Endothelial cell of umbilical vein (primary cell): ENCODE measurements at regions not wholly inside any gene's neighbourhood (a gene's known extent, or its start where the extent isn't known, plus 50 kb on each side); places are given as distances from the start of the nearest gene placed in this dataset.

Source experiments
- BruUV-seq: library from RNA; stranded (reverse); fragments of 400-500 nt; replicated peaks from 2 replicates; lab custom pipeline; 2021; lab: Mats Ljungman, UMichigan
- CTCF ChIA-PET: fragments of 300-600, 350-600 bp; sonication (Branson Sonifier 250); formaldehyde crosslinking; loops from one replicate; lab custom pipeline; 2021; ENCODE audit warnings: antibody characterized with exemption, inconsistent platforms; lab: Charles Lee
- POLR2A ChIA-PET: fragments of 300-600, 350-600 bp; sonication (Branson Sonifier 250); formaldehyde crosslinking; loops from one replicate; lab custom pipeline; 2021; ENCODE audit warnings: antibody characterized with exemption, inconsistent platforms; lab: Charles Lee
- DNase-seq: peaks from one replicate; pipeline ENCODE4 v3.0.0-alpha.2; 2011; ENCODE audit warnings: low read depth, low spot score
- FAIRE-seq: peaks from 2 replicates; lab custom pipeline; 2011; peaks lifted over from hg19 to GRCh38; lab: Jason Lieb, UNC
- H2AFZ ChIP-seq: 2 replicates; pipeline ENCODE4 v1.6.0; 2012; ENCODE audit warnings: low read depth, low read length, control low read depth, inconsistent platforms
- H3K27ac ChIP-seq: 2 replicates; pipeline ENCODE4 v1.5.1; 2011; ENCODE audit warnings: low read depth, mild to moderate bottlenecking, control low read depth, low read length, moderate library complexity; ENCODE audit not compliant: insufficient read depth
- H3K27me3 ChIP-seq, 2 experiments: 2 replicates each; pipeline versions ENCODE4 v1.6.0 to v1.6.1; 2011; ENCODE audit warnings: low read length in 2 of 2, mixed read lengths in 1 of 2; ENCODE audit not compliant: control insufficient read depth in 2 of 2, insufficient read depth in 2 of 2
- H3K36me3 ChIP-seq, 2 experiments: 2 replicates in 1 of 2; 3 replicates in 1 of 2; pipeline ENCODE4 v1.5.1; 2011; ENCODE audit warnings: low read length in 2 of 2, mild to moderate bottlenecking in 1 of 2, moderate library complexity in 1 of 2; ENCODE audit not compliant: control insufficient read depth in 2 of 2, insufficient read depth in 2 of 2; ENCODE audit errors: extremely low read depth in 1 of 2
- H3K4me1 ChIP-seq: 3 replicates; pipeline ENCODE4 v1.5.1; 2011; ENCODE audit warnings: mild to moderate bottlenecking, low read length; ENCODE audit not compliant: control insufficient read depth, insufficient read depth; ENCODE audit errors: extremely low read depth
- H3K4me2 ChIP-seq: 2 replicates; pipeline ENCODE4 v1.6.1; 2011; ENCODE audit warnings: low read length, control low read depth, mixed read lengths; ENCODE audit not compliant: insufficient read depth
- H3K4me3 ChIP-seq, 3 experiments: fragments of 200-600 bp in 1 of 3; sonication (generic), shearing (Covaris generic) in 1 of 3; replicated peaks in 1 of 3; 2 replicates each; pipeline ENCODE4 v1.5.1; 2011 to 2016; ENCODE audit warnings: control low read depth in 3 of 3, low read length in 3 of 3, mild to moderate bottlenecking in 2 of 3, inconsistent platforms in 1 of 3, low read depth in 1 of 3, moderate library complexity in 1 of 3; ENCODE audit not compliant: insufficient read depth in 1 of 3
- H3K79me2 ChIP-seq: 2 replicates; pipeline ENCODE4 v1.6.0; 2012; ENCODE audit warnings: low read length, inconsistent platforms; ENCODE audit not compliant: control insufficient read depth, insufficient read depth
- H3K9ac ChIP-seq: replicated peaks from 2 replicates; pipeline ENCODE3; 2011; ENCODE audit warnings: low read length, control low read depth; ENCODE audit not compliant: insufficient read depth; ENCODE audit errors: extremely low read depth
- H3K9me1 ChIP-seq: replicated peaks from 3 replicates; pipeline ENCODE4 v1.6.0; 2011; ENCODE audit warnings: mild to moderate bottlenecking, low read length; ENCODE audit not compliant: control insufficient read depth, insufficient read depth; ENCODE audit errors: extremely low read depth
- H3K9me3 ChIP-seq: replicated peaks from 2 replicates; pipeline ENCODE4 v1.5.1; 2012; ENCODE audit warnings: low read length, inconsistent platforms; ENCODE audit not compliant: control insufficient read depth, insufficient read depth
- H4K20me1 ChIP-seq: replicated peaks from 2 replicates; pipeline ENCODE3; 2011; ENCODE audit warnings: mild to moderate bottlenecking, low read length; ENCODE audit not compliant: control insufficient read depth, insufficient read depth; ENCODE audit errors: extremely low read depth
- EZH2 ChIP-seq: IDR thresholded peaks from 2 replicates; pipeline ENCODE4 v1.6.1; 2012; ENCODE audit warnings: borderline replicate concordance, low read depth, mild to moderate bottlenecking, moderate library complexity, low read length, inconsistent platforms; ENCODE audit not compliant: severe bottlenecking
- FOS ChIP-seq: IDR thresholded peaks from 2 replicates; pipeline ENCODE4 v1.6.1; 2011; ENCODE audit warnings: mild to moderate bottlenecking, low read length, moderate library complexity, borderline replicate concordance; ENCODE audit not compliant: insufficient read depth
- GATA2 ChIP-seq: IDR thresholded peaks from 2 replicates; pipeline ENCODE4 v1.7.0; 2011; ENCODE audit warnings: low read depth, mild to moderate bottlenecking, moderate library complexity, mixed read lengths, low read length; ENCODE audit not compliant: insufficient read length, insufficient read depth
- JUN ChIP-seq: IDR thresholded peaks from 2 replicates; pipeline ENCODE4 v1.6.1; 2011; ENCODE audit warnings: borderline replicate concordance, low read depth; ENCODE audit not compliant: insufficient read length, insufficient read depth
- MYC ChIP-seq: IDR thresholded peaks from one replicate; pipeline ENCODE4 v1.6.1; 2011; ENCODE audit warnings: mild to moderate bottlenecking, low read depth, low read length
- POLR2A ChIP-seq: IDR thresholded peaks from 2 replicates; pipeline ENCODE4 v1.6.1; 2012; ENCODE audit warnings: low read depth, mild to moderate bottlenecking, control low read depth, low read length
- POLR2AphosphoS5 ChIP-seq: IDR thresholded peaks from 2 replicates; pipeline ENCODE4 v1.6.1; 2012; ENCODE audit warnings: low read depth, mild to moderate bottlenecking, control low read depth, low read length, moderate library complexity; ENCODE audit not compliant: insufficient read depth
- dilution Hi-C: fragments of 300-500 bp; cut with MboI; formaldehyde crosslinking; loops from one replicate; pipeline ENCODE4 v1.15.0; 2019; ENCODE audit warnings: low sequenced_read_pairs; ENCODE audit not compliant: extremely low pct_ligation_motif_present
- intact Hi-C: fragments of 100-400 bp; cut with micrococcal nuclease; formaldehyde crosslinking; loops from one replicate; pipeline ENCODE4 v1.10.0; 2022
- TF ChIP-seq, protein P1 (sequence below): IDR thresholded peaks from 2 replicates; pipeline ENCODE4 v1.6.1; 2011; ENCODE audit not compliant: insufficient read depth, insufficient read length
- TF ChIP-seq, protein P2 (sequence below), 2 donors: IDR thresholded peaks; 1 replicate in 1 of 2; 2 replicates in 1 of 2; pipeline ENCODE4 v1.5.1; 2011; ENCODE audit warnings: low read length in 2 of 2, mild to moderate bottlenecking in 2 of 2, moderate library complexity in 2 of 2, control low read depth in 1 of 2, inconsistent platforms in 1 of 2, low read depth in 1 of 2; ENCODE audit not compliant: insufficient read depth in 1 of 2; ENCODE audit errors: extremely low read depth in 1 of 2

DNA sequence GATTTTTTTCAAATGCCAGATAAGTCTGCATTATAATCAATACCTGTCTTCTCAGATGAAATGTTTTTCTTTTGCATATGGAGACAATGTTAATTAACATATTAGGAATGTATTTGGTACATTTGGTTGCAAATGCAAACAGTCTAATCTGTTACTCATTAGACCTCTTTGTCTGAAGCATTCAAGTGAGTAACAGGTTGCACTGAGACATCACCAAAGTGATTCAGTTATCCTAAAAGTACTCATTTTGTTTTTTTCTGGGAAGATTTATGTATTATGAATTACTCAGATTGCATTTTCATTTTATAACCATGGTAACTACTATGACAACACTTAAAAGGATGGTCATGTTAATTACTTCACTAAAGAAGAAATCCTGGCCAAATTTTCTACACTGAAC, 513.6 kb downstream of the HTR7 start:
- no peak overlapping the region for H3K4me2 ChIP-seq
- CTCF ChIA-PET = no interaction called here
- no peak for DNase-seq
- H3K79me2 ChIP-seq = no peaks in the 10 kb centered on the region
- dilution Hi-C loops = no loop called here
- no peak overlapping the region for H3K27ac ChIP-seq
- H3K4me3 ChIP-seq = no peak overlapping the region
- H3K9ac ChIP-seq = no peak overlapping the region
- peaks cover 8 to 23% of the 10 kb centered on the region in 2 experiments for H3K27me3 ChIP-seq
- no peak for TF ChIP-seq JUN
- no peak for TF ChIP-seq GATA2
- no peak for TF ChIP-seq EZH2
- TF ChIP-seq POLR2AphosphoS5 = no peak
- TF ChIP-seq MYC = no peak
- no peak for TF ChIP-seq POLR2A
- TF ChIP-seq, protein P1, sequence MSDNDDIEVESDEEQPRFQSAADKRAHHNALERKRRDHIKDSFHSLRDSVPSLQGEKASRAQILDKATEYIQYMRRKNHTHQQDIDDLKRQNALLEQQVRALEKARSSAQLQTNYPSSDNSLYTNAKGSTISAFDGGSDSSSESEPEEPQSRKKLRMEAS = no peak
- TF ChIP-seq, protein P2, sequence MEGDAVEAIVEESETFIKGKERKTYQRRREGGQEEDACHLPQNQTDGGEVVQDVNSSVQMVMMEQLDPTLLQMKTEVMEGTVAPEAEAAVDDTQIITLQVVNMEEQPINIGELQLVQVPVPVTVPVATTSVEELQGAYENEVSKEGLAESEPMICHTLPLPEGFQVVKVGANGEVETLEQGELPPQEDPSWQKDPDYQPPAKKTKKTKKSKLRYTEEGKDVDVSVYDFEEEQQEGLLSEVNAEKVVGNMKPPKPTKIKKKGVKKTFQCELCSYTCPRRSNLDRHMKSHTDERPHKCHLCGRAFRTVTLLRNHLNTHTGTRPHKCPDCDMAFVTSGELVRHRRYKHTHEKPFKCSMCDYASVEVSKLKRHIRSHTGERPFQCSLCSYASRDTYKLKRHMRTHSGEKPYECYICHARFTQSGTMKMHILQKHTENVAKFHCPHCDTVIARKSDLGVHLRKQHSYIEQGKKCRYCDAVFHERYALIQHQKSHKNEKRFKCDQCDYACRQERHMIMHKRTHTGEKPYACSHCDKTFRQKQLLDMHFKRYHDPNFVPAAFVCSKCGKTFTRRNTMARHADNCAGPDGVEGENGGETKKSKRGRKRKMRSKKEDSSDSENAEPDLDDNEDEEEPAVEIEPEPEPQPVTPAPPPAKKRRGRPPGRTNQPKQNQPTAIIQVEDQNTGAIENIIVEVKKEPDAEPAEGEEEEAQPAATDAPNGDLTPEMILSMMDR (IDR thresholded peaks at IDR 0.05; ENCODE audit: extremely low read depth in 1 of 2, insufficient read depth in 1 of 2, low read depth in 1 of 2, low read length in 2 of 2) = no peak
- no peak for TF ChIP-seq FOS
- H3K9me3 ChIP-seq = no peaks in the 10 kb centered on the region
- FAIRE-seq = peak; percentile 35
- H4K20me1 ChIP-seq = no peaks in the 10 kb centered on the region
- intact Hi-C loops = no loop called here
- H3K36me3 ChIP-seq = no peaks in the 10 kb centered on the region
- H3K9me1 ChIP-seq = no peaks in the 10 kb centered on the region
- no TSS peak for BruUV-seq
- H3K4me1 ChIP-seq = no peaks in the 10 kb centered on the region
- POLR2A ChIA-PET = no interaction called here
- H2AFZ ChIP-seq = no peak overlapping the region
